ENCODE measurements at regions not wholly inside any gene's neighbourhood (a gene's known extent, or its start where the extent isn't known, plus 50 kb on each side); places are given as distances from the start of the nearest gene placed in this dataset.
A peak's percentile ranks its signal among the peaks of the same experiment; 100 is the strongest.
"Not testable (repeated sequence)": the region's sequence is repeated elsewhere in the genome, so short reads cannot be mapped to it uniquely, and the experiment has no call there.

- Histone ChIP-seq H3K27ac (ENCODE audit: insufficient read depth, low read depth, low read length, poor library complexity, severe bottlenecking) (no peak overlapping the region), H3K27me3 (ENCODE audit: control insufficient read depth, insufficient read depth, low read length, poor library complexity, severe bottlenecking) (no peaks in the 10 kb centered on the region), H3K36me3 (ENCODE audit: control insufficient read depth, insufficient read depth, low read length) (no peaks in the 10 kb centered on the region), H3K9me3 (ENCODE audit: control insufficient read depth, low read length) (no peaks in the 10 kb centered on the region), H3K4me1 (ENCODE audit: control insufficient read depth, insufficient read depth, low read length) (peaks cover 3% of the 10 kb centered on the region), H3K4me3 (ENCODE audit: insufficient read depth, low read depth, low read length) (no peak overlapping the region)
- WGBS, 2 experiments = 96 to 98% methylated on average over 2 of the region's 2 CpGs
Measured at GRCh38 chr4:112082954-112083586, 62.2 kb upstream of the FAM241A start.

GRCh38 chr4:112083587-112084347, 61.5 kb upstream of the FAM241A start:
- WGBS, 2 experiments = 84 to 88% methylated on average over 3 of the region's 3 CpGs
- Histone ChIP-seq H3K4me1 (ENCODE audit: control insufficient read depth, insufficient read depth, low read length) (peaks cover 3% of the 10 kb centered on the region), H3K36me3 (ENCODE audit: control insufficient read depth, insufficient read depth, low read length) (no peaks in the 10 kb centered on the region), H3K27ac (ENCODE audit: insufficient read depth, low read depth, low read length, poor library complexity, severe bottlenecking) (no peak overlapping the region), H3K9me3 (ENCODE audit: control insufficient read depth, low read length) (no peaks in the 10 kb centered on the region), H3K4me3 (ENCODE audit: insufficient read depth, low read depth, low read length) (no peak overlapping the region), H3K27me3 (ENCODE audit: control insufficient read depth, insufficient read depth, low read length, poor library complexity, severe bottlenecking) (no peaks in the 10 kb centered on the region)

- peaks cover 3% of the 10 kb centered on the region for H3K4me1 ChIP-seq (ENCODE audit: control insufficient read depth, insufficient read depth, low read length)
- H3K9me3 ChIP-seq (ENCODE audit: control insufficient read depth, low read length) = no peaks in the 10 kb centered on the region
- no peaks in the 10 kb centered on the region for H3K36me3 ChIP-seq (ENCODE audit: control insufficient read depth, insufficient read depth, low read length)
- H3K27me3 ChIP-seq (ENCODE audit: control insufficient read depth, insufficient read depth, low read length, poor library complexity, severe bottlenecking) = no peaks in the 10 kb centered on the region
- no peak overlapping the region for H3K27ac ChIP-seq (ENCODE audit: insufficient read depth, low read depth, low read length, poor library complexity, severe bottlenecking)
- WGBS, 2 experiments = 91 to 92% methylated on average over 6 of the region's 6 CpGs
- no peak overlapping the region for H3K4me3 ChIP-seq (ENCODE audit: insufficient read depth, low read depth, low read length)
Measured at GRCh38 chr4:112085156-112086035, 59.9 kb upstream of the FAM241A start.

- Histone ChIP-seq H3K27ac (ENCODE audit: insufficient read depth, low read depth, low read length, poor library complexity, severe bottlenecking) (peak overlapping the region; percentile 16), H3K4me1 (ENCODE audit: control insufficient read depth, insufficient read depth, low read length) (peaks cover 3% of the 10 kb centered on the region), H3K27me3 (ENCODE audit: control insufficient read depth, insufficient read depth, low read length, poor library complexity, severe bottlenecking) (no peaks in the 10 kb centered on the region), H3K4me3 (ENCODE audit: insufficient read depth, low read depth, low read length) (peak overlapping the region; percentile 16), H3K9me3 (ENCODE audit: control insufficient read depth, low read length) (no peaks in the 10 kb centered on the region), H3K36me3 (ENCODE audit: control insufficient read depth, insufficient read depth, low read length) (no peaks in the 10 kb centered on the region)
Measured at GRCh38 chr4:112086036-112086434, 59.2 kb upstream of the FAM241A start.

- H3K4me1 ChIP-seq (ENCODE audit: control insufficient read depth, insufficient read depth, low read length) = not testable (repeated sequence)
- H3K4me3 ChIP-seq (ENCODE audit: insufficient read depth, low read depth, low read length) = peak overlapping the region; percentile 16
- WGBS, 2 experiments = 39 to 40% methylated on average over 16 to 17 of the region's 17 CpGs
Measured at GRCh38 chr4:112086661-112087060, 58.6 kb upstream of the FAM241A start.

GRCh38 chr4:112092330-112092729, 52.9 kb upstream of the FAM241A start:
- H3K27ac ChIP-seq (ENCODE audit: insufficient read depth, low read depth, low read length, poor library complexity, severe bottlenecking); H3K4me3 ChIP-seq (ENCODE audit: insufficient read depth, low read depth, low read length); H3K36me3 ChIP-seq (ENCODE audit: control insufficient read depth, insufficient read depth, low read length); H3K27me3 ChIP-seq (ENCODE audit: control insufficient read depth, insufficient read depth, low read length, poor library complexity, severe bottlenecking); H3K9me3 ChIP-seq (ENCODE audit: control insufficient read depth, low read length); H3K4me1 ChIP-seq (ENCODE audit: control insufficient read depth, insufficient read depth, low read length): not testable (repeated sequence)
- 100% methylated on average over 1 of the region's 2 CpGs; no CpG with 5 or more reads in 1 of the 2 experiments for WGBS, 2 experiments

More at GRCh38 chr4:112086661-112087060, 58.6 kb upstream of the FAM241A start:
- H3K9me3 ChIP-seq (ENCODE audit: control insufficient read depth, low read length); H3K36me3 ChIP-seq (ENCODE audit: control insufficient read depth, insufficient read depth, low read length); H3K27me3 ChIP-seq (ENCODE audit: control insufficient read depth, insufficient read depth, low read length, poor library complexity, severe bottlenecking): not testable (repeated sequence)
- H3K27ac ChIP-seq (ENCODE audit: insufficient read depth, low read depth, low read length, poor library complexity, severe bottlenecking) = peak overlapping the region; percentile 44

GRCh38 chr4:112093636-112094202, 51.5 kb upstream of the FAM241A start:
- no peak overlapping the region for H3K27ac ChIP-seq (ENCODE audit: insufficient read depth, low read depth, low read length, poor library complexity, severe bottlenecking)
- no peak overlapping the region for H3K4me3 ChIP-seq (ENCODE audit: insufficient read depth, low read depth, low read length)
- no peaks in the 10 kb centered on the region for H3K9me3 ChIP-seq (ENCODE audit: control insufficient read depth, low read length)
- no peaks in the 10 kb centered on the region for H3K36me3 ChIP-seq (ENCODE audit: control insufficient read depth, insufficient read depth, low read length)
- 92 to 100% methylated on average over 2 to 3 of the region's 3 CpGs for WGBS, 2 experiments
- H3K4me1 ChIP-seq (ENCODE audit: control insufficient read depth, insufficient read depth, low read length) = no peaks in the 10 kb centered on the region
- H3K27me3 ChIP-seq (ENCODE audit: control insufficient read depth, insufficient read depth, low read length, poor library complexity, severe bottlenecking) = no peaks in the 10 kb centered on the region

GRCh38 chr4:112094330-112094729, 50.9 kb upstream of the FAM241A start:
- no peaks in the 10 kb centered on the region for H3K9me3 ChIP-seq (ENCODE audit: control insufficient read depth, low read length)
- H3K27me3 ChIP-seq (ENCODE audit: control insufficient read depth, insufficient read depth, low read length, poor library complexity, severe bottlenecking) = no peaks in the 10 kb centered on the region
- H3K36me3 ChIP-seq (ENCODE audit: control insufficient read depth, insufficient read depth, low read length) = no peaks in the 10 kb centered on the region
- no peak overlapping the region for H3K4me3 ChIP-seq (ENCODE audit: insufficient read depth, low read depth, low read length)
- WGBS, 2 experiments = 73 to 78% methylated on average over 1 of the region's 1 CpG
- H3K27ac ChIP-seq (ENCODE audit: insufficient read depth, low read depth, low read length, poor library complexity, severe bottlenecking) = no peak overlapping the region
- no peaks in the 10 kb centered on the region for H3K4me1 ChIP-seq (ENCODE audit: control insufficient read depth, insufficient read depth, low read length)
